ENCODE measurements at regions not wholly inside any gene's neighbourhood (a gene's known extent, or its start where the extent isn't known, plus 50 kb on each side); places are given as distances from the start of the nearest gene placed in this dataset.

DNA sequence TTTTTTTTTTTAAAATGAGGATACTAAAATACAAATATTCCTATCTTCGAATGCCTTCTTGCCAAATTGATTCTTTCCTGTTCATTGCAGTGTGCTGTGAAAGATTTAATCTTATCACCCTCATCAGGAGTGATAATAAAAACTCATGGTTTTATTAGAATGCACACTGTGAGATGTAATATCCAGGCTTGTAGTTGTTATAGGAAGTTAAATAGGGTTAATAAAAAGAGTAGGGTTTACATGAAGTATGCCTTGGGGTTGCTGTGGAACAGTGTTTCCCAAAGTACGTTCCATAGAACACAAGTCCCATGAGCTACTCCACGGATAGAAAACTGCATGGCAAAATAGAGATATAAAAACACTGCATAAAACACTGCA is 191.9 kb downstream of the SPP2 start:
- Histone ChIP-seq H3K27ac (no peak overlapping the region), H3K4me1 (no peaks in the 10 kb centered on the region), H3K9me3 (no peaks in the 10 kb centered on the region), H3K4me3 (no peak overlapping the region), H3K27me3 (no peaks in the 10 kb centered on the region), H3K36me3 (replicated peaks in 1 of 2; ENCODE audit: insufficient read depth in 1 of 2, low read depth in 2 of 2) (no peaks in the 10 kb centered on the region)
- ATAC-seq: no peak
- intact Hi-C loops (cut with DNase I): no loop called here
- TF ChIP-seq, protein P1, sequence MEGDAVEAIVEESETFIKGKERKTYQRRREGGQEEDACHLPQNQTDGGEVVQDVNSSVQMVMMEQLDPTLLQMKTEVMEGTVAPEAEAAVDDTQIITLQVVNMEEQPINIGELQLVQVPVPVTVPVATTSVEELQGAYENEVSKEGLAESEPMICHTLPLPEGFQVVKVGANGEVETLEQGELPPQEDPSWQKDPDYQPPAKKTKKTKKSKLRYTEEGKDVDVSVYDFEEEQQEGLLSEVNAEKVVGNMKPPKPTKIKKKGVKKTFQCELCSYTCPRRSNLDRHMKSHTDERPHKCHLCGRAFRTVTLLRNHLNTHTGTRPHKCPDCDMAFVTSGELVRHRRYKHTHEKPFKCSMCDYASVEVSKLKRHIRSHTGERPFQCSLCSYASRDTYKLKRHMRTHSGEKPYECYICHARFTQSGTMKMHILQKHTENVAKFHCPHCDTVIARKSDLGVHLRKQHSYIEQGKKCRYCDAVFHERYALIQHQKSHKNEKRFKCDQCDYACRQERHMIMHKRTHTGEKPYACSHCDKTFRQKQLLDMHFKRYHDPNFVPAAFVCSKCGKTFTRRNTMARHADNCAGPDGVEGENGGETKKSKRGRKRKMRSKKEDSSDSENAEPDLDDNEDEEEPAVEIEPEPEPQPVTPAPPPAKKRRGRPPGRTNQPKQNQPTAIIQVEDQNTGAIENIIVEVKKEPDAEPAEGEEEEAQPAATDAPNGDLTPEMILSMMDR (IDR thresholded peaks at IDR 0.05): no peak
- TF ChIP-seq POLR2A (IDR thresholded peaks at IDR 0.05): no peak
- WGBS, 2 donors: 70 to 78% methylated on average over 3 of the region's 3 CpGs
- no peak for DNase-seq

DNA sequence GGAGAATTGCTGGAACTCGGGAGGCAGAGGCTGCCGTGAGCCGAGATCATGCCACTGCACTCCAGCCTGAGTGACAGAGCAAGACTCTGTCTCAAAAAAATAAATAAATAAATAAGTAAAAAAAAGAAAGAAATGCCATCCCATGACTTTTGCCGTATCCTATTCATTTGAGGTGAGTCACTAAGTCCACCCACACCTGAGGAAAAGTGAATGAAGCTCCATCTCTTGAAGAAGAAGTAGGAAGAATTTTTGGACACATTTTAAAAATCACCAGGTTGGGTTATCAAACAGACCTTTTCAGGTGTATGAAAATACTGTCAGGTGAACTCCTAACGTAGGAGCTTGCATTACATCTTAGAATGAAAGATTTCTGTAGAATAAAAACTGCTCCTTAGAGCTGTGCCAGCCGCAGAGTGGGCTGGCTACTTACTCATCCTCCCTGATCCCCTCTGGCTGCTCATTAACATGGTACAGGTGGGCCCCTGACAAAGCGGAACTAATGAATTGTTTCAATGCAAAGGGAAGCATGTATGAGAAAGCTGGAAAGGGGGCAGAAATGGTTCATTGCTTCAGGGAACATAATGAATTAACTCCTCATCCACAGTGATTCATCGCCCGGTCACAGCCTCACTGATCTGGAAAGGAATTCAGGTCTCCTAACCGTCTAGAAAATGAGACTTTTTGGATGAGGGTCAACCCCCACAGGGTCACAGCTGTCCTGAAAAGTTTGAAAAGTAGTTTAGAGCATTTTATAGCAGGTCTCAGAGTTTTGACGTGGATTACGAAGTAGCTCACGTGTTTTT is 191.4 kb downstream of the SPP2 start:
- H3K27ac ChIP-seq: no peak overlapping the region
- no peaks in the 10 kb centered on the region for H3K9me3 ChIP-seq
- H3K27me3 ChIP-seq: no peaks in the 10 kb centered on the region
- no peak for DNase-seq
- TF ChIP-seq, protein P1 (IDR thresholded peaks at IDR 0.05): no peak
- no peak for TF ChIP-seq POLR2A (IDR thresholded peaks at IDR 0.05)
- WGBS, 2 donors: 91% methylated on average over 13 of the region's 13 CpGs
- intact Hi-C loops (cut with DNase I): no loop called here
- no peak overlapping the region for H3K4me3 ChIP-seq
- no peaks in the 10 kb centered on the region for H3K36me3 ChIP-seq (replicated peaks in 1 of 2; ENCODE audit: insufficient read depth in 1 of 2, low read depth in 2 of 2)
- no peak for ATAC-seq
- H3K4me1 ChIP-seq: no peaks in the 10 kb centered on the region

DNA sequence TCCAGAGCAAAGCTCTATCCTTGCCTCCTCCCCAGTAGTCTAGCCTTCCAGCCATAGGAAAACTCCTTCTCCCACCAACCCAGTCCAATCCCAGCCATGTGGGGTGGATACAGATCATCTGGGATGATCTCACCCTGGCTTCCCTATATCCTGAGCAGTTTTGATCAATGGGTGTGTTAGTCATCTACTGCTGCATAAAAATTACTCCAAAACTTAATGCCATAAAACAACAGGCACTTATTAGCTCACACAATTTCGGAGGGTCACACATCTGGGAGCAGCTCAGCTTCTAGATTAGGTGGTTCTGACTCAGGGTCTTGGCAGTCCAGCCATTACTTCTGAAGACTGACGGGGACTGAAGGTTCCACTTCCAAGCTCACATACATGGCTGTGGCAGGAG is 190.4 kb downstream of the SPP2 start:
- Histone ChIP-seq H3K36me3 (replicated peaks in 1 of 2; ENCODE audit: insufficient read depth in 1 of 2, low read depth in 2 of 2) (no peaks in the 10 kb centered on the region), H3K27ac (no peak overlapping the region), H3K4me1 (no peaks in the 10 kb centered on the region), H3K9me3 (no peaks in the 10 kb centered on the region), H3K4me3 (no peak overlapping the region), H3K27me3 (no peaks in the 10 kb centered on the region)
- ATAC-seq (no peak), DNase-seq (no peak)
- TF ChIP-seq, protein P1 (IDR thresholded peaks at IDR 0.05): no peak
- TF ChIP-seq POLR2A (IDR thresholded peaks at IDR 0.05): no peak
- 70 to 79% methylated on average over 2 of the region's 2 CpGs for WGBS, 2 donors
- intact Hi-C loops (cut with DNase I): no loop called here

DNA sequence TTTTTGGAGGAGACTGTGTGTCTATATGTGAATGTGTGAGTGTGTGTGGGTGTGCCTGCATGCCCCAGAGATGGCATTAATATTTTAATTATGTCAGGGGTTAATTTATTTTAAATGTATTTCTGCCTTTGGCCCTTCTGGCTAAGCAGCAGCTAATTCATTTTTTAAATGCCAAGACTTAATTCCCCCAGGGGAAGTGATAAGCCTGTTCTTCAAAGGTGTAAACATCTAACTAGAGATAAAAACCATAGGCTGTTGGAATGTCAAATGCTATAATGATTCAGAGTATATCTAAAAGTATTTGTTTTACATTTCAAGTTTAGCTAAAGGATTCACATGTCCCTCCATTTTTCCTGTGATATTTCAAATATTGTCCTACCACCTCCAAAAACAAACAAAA is 184.7 kb downstream of the SPP2 start:
- H3K36me3 ChIP-seq (replicated peaks in 1 of 2; ENCODE audit: insufficient read depth in 1 of 2, low read depth in 2 of 2): no peaks in the 10 kb centered on the region
- intact Hi-C loops (cut with DNase I): no loop called here
- TF ChIP-seq, protein P1 (IDR thresholded peaks at IDR 0.05): no peak
- TF ChIP-seq POLR2A (IDR thresholded peaks at IDR 0.05): no peak

DNA sequence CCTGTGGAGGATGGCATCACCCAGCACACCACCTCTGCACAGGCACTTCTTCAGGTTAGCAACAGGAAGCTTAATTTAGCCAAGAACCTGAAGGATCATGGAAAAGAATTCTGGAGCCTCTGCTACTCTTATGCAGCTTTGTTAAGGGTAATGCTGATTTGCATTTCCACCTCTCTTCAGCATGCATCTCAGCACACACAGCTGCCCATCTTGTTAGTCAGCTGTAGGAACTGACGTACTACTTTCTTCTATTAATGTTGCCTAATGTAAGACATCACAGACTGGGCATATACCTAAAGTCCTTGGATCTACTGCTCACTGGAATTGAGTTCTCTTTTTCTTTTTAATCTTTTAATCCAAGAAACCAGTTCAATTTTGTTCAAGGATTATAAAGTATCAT is 181.0 kb downstream of the SPP2 start:
- no peak for DNase-seq
- H3K9me3 ChIP-seq: no peaks in the 10 kb centered on the region
- intact Hi-C loops (cut with DNase I): no loop called here
- 78 to 86% methylated on average over 1 of the region's 1 CpG for WGBS, 2 donors
- no peaks in the 10 kb centered on the region for H3K27me3 ChIP-seq
- H3K4me3 ChIP-seq: no peak overlapping the region
- no peaks in the 10 kb centered on the region for H3K36me3 ChIP-seq (replicated peaks in 1 of 2; ENCODE audit: insufficient read depth in 1 of 2, low read depth in 2 of 2)
- TF ChIP-seq POLR2A (IDR thresholded peaks at IDR 0.05): no peak
- TF ChIP-seq, protein P1 (IDR thresholded peaks at IDR 0.05): no peak
- H3K27ac ChIP-seq: no peak overlapping the region
- no peaks in the 10 kb centered on the region for H3K4me1 ChIP-seq
- no peak for ATAC-seq

More for the DNA sequence above, 184.7 kb downstream of the SPP2 start:
- Histone ChIP-seq H3K4me3 (no peak overlapping the region), H3K27ac (no peak overlapping the region), H3K27me3 (no peaks in the 10 kb centered on the region), H3K9me3 (no peaks in the 10 kb centered on the region), H3K4me1 (no peaks in the 10 kb centered on the region)
- ATAC-seq: no peak
- DNase-seq: no peak

All from body of pancreas (tissue), 4 donors.